Colon (tissue), 2 donors: ENCODE measurements at regions not wholly inside any gene's neighbourhood (a gene's known extent, or its start where the extent isn't known, plus 50 kb on each side); places are given as distances from the start of the nearest gene placed in this dataset.

ENCODE experiments used
- FAIRE-seq: peaks from 2 replicates; lab custom pipeline; 2012; peaks lifted over from hg19 to GRCh38; lab: Jason Lieb, UNC
- donor health status: control.
- donor health status: control.

- FAIRE-seq: no peak
Observed at GRCh38 chr13:109516186-109516585, 270.2 kb downstream of the IRS2 start.

- no peak for FAIRE-seq
Observed at GRCh38 chr13:109510013-109510412, 276.4 kb downstream of the IRS2 start.

- FAIRE-seq: no peak
Observed at GRCh38 chr13:109509154-109509900, 277.1 kb downstream of the IRS2 start.

- no peak for FAIRE-seq
Observed at GRCh38 chr13:109500146-109500773, 286.1 kb downstream of the IRS2 start.

GRCh38 chr13:109497917-109498316 lies 288.5 kb downstream of the IRS2 start:
- FAIRE-seq: no peak

GRCh38 chr13:109496216-109496615 lies 290.2 kb downstream of the IRS2 start:
- FAIRE-seq: no peak

- FAIRE-seq: no peak
Observed at GRCh38 chr13:109494925-109495369, 291.4 kb downstream of the IRS2 start.

GRCh38 chr13:109485136-109485794 lies 301.1 kb downstream of the IRS2 start:
- FAIRE-seq: no peak

- FAIRE-seq: no peak
Observed at GRCh38 chr13:109483284-109483683, 303.1 kb downstream of the IRS2 start.

- FAIRE-seq: no peak
Observed at GRCh38 chr13:109481040-109481439, 305.3 kb downstream of the IRS2 start.

- no peak for FAIRE-seq
Observed at GRCh38 chr13:109480011-109480955, 306.1 kb downstream of the IRS2 start.

- FAIRE-seq: no peak
Observed at GRCh38 chr13:109479534-109479933, 306.8 kb downstream of the IRS2 start.

GRCh38 chr13:109476001-109476400 lies 310.4 kb downstream of the IRS2 start:
- FAIRE-seq: no peak

- FAIRE-seq: no peak
Observed at GRCh38 chr13:109468123-109468522, 318.3 kb downstream of the IRS2 start.

- no peak for FAIRE-seq
Observed at GRCh38 chr13:109465148-109465547, 321.2 kb downstream of the IRS2 start.

GRCh38 chr13:109454167-109454917 lies 332.0 kb downstream of the IRS2 start:
- FAIRE-seq: no peak

GRCh38 chr13:109451726-109452125 lies 334.7 kb downstream of the IRS2 start:
- no peak for FAIRE-seq

- no peak for FAIRE-seq
Observed at GRCh38 chr13:109448629-109449028, 337.8 kb downstream of the IRS2 start.

- no peak for FAIRE-seq
Observed at GRCh38 chr13:109447667-109448066, 338.7 kb downstream of the IRS2 start.

GRCh38 chr13:109440320-109440719 lies 346.1 kb downstream of the IRS2 start:
- no peak for FAIRE-seq

- FAIRE-seq: no peak
Observed at GRCh38 chr13:109439813-109440212, 346.6 kb downstream of the IRS2 start.
